ENCODE measurements at regions not wholly inside any gene's neighbourhood (a gene's known extent, or its start where the extent isn't known, plus 50 kb on each side); places are given as distances from the start of the nearest gene placed in this dataset.

DNA sequence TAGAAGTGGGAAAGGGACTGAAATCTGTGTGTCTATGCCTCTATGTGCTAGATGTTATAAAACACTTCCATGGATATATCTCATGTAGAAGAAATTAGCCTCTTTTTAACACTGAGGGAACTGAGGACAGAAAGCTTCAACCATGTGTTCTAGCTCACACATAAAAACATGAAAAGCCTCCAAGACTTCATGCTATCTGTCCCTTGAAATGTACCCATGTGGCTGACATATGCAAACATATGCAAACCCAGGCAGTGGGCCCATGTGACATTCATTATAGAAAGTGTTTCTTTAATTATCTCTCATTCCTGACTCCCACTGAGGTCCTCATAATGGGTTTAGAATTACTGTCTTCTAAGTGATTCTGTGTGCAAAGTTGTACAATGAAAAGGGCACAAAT lies 134.7 kb upstream of the MAF start:
- no peak for TF ChIP-seq CTCF (IDR thresholded peaks at IDR 0.05; ENCODE audit: low read length, missing control alignments)
- no peak for DNase-seq (ENCODE audit: low read depth)
- H3K4me3 ChIP-seq (replicated peaks; ENCODE audit: low read depth, low read length), result no peak overlapping the region

GRCh38 chr16:79734721-79735120 lies 134.2 kb upstream of the MAF start:
- H3K4me3 ChIP-seq (replicated peaks; ENCODE audit: low read depth, low read length), result no peak overlapping the region
- TF ChIP-seq CTCF (IDR thresholded peaks at IDR 0.05; ENCODE audit: low read length, missing control alignments), result no peak
- no peak for DNase-seq (ENCODE audit: low read depth)

DNA sequence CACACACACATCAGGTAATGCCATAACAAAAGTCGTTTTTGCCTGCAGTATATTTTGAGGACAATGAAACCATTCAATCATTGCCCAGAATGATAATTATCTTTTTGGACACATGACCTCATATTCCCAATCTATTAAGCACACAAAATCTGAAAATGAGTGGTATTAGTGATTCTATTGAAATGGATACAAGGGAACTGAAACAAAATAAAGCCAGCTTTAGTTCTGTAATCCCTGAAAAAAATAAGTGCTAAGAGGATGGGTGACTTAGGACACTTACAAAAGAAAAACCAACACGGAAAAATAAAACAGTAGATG lies 128.3 kb upstream of the MAF start:
- no peak for TF ChIP-seq CTCF (IDR thresholded peaks at IDR 0.05; ENCODE audit: low read length, missing control alignments)
- DNase-seq (ENCODE audit: low read depth), result no peak
- no peak overlapping the region for H3K4me3 ChIP-seq (replicated peaks; ENCODE audit: low read depth, low read length)

- no peak for TF ChIP-seq CTCF (IDR thresholded peaks at IDR 0.05; ENCODE audit: low read length, missing control alignments)
- H3K4me3 ChIP-seq (replicated peaks; ENCODE audit: low read depth, low read length), result no peak overlapping the region
- no peak for DNase-seq (ENCODE audit: low read depth)
Measured at GRCh38 chr16:79728048-79728922, 127.7 kb upstream of the MAF start.

DNA sequence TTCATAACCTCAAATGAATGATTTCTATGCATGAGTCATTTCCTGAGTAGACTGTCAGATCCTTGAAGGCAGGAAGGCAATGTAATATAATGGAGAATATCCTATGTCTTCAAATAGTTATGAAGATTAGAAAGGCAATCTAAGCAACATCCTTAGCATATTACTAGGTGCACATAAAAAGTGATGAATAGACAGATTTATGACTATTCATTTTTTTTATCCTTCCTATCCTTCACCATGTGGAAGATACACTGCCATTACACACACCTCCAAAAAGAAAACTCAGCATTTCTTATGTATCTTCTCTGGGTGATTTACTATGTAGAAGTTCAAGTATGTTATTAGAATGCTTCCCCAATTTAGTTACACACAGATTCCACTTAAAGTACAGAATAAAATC lies 126.4 kb upstream of the MAF start:
- no peak for TF ChIP-seq CTCF (IDR thresholded peaks at IDR 0.05; ENCODE audit: low read length, missing control alignments)
- DNase-seq (ENCODE audit: low read depth), result no peak
- H3K4me3 ChIP-seq (replicated peaks; ENCODE audit: low read depth, low read length), result no peak overlapping the region

DNA sequence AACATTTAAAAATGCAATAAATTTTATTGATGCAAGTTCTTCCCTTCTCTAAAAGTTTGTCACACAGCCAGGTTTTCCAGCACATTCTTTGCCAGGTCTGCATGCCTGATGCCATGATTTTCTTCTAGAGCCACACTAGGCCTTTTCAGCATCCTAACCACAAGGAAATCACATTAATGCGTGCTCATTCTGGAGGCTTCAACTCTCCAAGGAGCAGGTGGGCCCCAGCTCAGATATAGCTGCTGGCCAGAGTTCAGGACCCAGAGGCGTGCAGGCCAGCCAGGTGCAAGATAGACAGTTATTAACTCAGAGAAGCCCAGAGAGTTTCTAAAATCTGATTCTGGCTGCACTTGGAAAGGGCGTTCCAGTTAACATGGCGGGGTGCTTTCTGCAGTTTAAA lies 124.5 kb upstream of the MAF start:
- DNase-seq (ENCODE audit: low read depth), result no peak
- H3K4me3 ChIP-seq (replicated peaks; ENCODE audit: low read depth, low read length), result no peak overlapping the region
- TF ChIP-seq CTCF (IDR thresholded peaks at IDR 0.05; ENCODE audit: low read length, missing control alignments), result no peak

GRCh38 chr16:79723583-79724168 lies 123.1 kb upstream of the MAF start:
- DNase-seq (ENCODE audit: low read depth), result no peak
- TF ChIP-seq CTCF (IDR thresholded peaks at IDR 0.05; ENCODE audit: low read length, missing control alignments), result no peak
- no peak overlapping the region for H3K4me3 ChIP-seq (replicated peaks; ENCODE audit: low read depth, low read length)
